Upper lobe of right lung (tissue), 1 donor: ENCODE measurements at regions not wholly inside any gene's neighbourhood (a gene's known extent, or its start where the extent isn't known, plus 50 kb on each side); places are given as distances from the start of the nearest gene placed in this dataset.

ENCODE experiments used
- ATAC-seq: fragments of 200-7000 bp; cut with Tn5 transposase; one replicate; pipeline ENCODE4 v1.9.1; 2020; ENCODE audit warnings: mild to moderate bottlenecking, moderate library complexity
- DNase-seq: peaks from one replicate; pipeline ENCODE4 v3.0.0-alpha.2; 2020
- H3K27ac ChIP-seq: fragments of 200-600 bp; one replicate; pipeline ENCODE4 v1.8.0; 2022
- H3K27me3 ChIP-seq: fragments of 200-600 bp; one replicate; pipeline ENCODE4 v1.8.0; 2022; ENCODE audit warnings: mild to moderate bottlenecking
- H3K36me3 ChIP-seq: fragments of 200-600 bp; one replicate; pipeline ENCODE4 v1.8.0; 2022
- H3K4me1 ChIP-seq: fragments of 200-600 bp; one replicate; pipeline ENCODE4 v1.8.0; 2022
- H3K4me3 ChIP-seq: fragments of 200-600 bp; one replicate; pipeline ENCODE4 v1.8.0; 2022; ENCODE audit warnings: mild to moderate bottlenecking
- H3K9me3 ChIP-seq: fragments of 200-600 bp; one replicate; pipeline ENCODE4 v1.8.0; 2022
- CTCF ChIP-seq: fragments of 200-600 bp; IDR thresholded peaks from one replicate; pipeline ENCODE4 v1.8.0; 2022; ENCODE audit warnings: antibody characterized with exemption
- intact Hi-C: fragments of 100-400 bp; cut with DNase I; formaldehyde crosslinking; loops from one replicate; pipeline ENCODE4 v1.11.0; 2022
- donor health status: DM: no; HTN: yes; CAD: no; lungs with severe emphysema.

GRCh38 chr2:8544786-8545694 is 136.8 kb upstream of the ID2 start:
- Histone ChIP-seq H3K36me3 (no peaks in the 10 kb centered on the region), H3K9me3 (no peaks in the 10 kb centered on the region), H3K27me3 (no peaks in the 10 kb centered on the region), H3K4me1 (peaks cover 33% of the 10 kb centered on the region), H3K4me3 (no peak overlapping the region), H3K27ac (peak overlapping the region; percentile 81)
- intact Hi-C loops: no loop called here
- DNase-seq (peak; percentile 89), ATAC-seq (peak; percentile 85)
- TF ChIP-seq CTCF: peak; percentile 38

- intact Hi-C loops: no loop called here
- Histone ChIP-seq H3K27ac (peak overlapping the region; percentile 60), H3K9me3 (no peaks in the 10 kb centered on the region), H3K27me3 (no peaks in the 10 kb centered on the region), H3K36me3 (no peaks in the 10 kb centered on the region), H3K4me3 (no peak overlapping the region), H3K4me1 (peaks cover 28% of the 10 kb centered on the region)
- ATAC-seq: no peak
- DNase-seq: no peak
- TF ChIP-seq CTCF: no peak
Observed at GRCh38 chr2:8545695-8546611, 135.9 kb upstream of the ID2 start.

GRCh38 chr2:8546612-8547283 is 135.1 kb upstream of the ID2 start:
- Histone ChIP-seq H3K4me1 (peaks cover 28% of the 10 kb centered on the region), H3K4me3 (no peak overlapping the region), H3K27ac (no peak overlapping the region), H3K9me3 (no peaks in the 10 kb centered on the region), H3K36me3 (no peaks in the 10 kb centered on the region), H3K27me3 (no peaks in the 10 kb centered on the region)
- intact Hi-C loops: no loop called here
- DNase-seq: peak; percentile 82
- ATAC-seq: peak; percentile 60
- TF ChIP-seq CTCF: no peak

GRCh38 chr2:8547284-8548064 is 134.4 kb upstream of the ID2 start:
- no peak for TF ChIP-seq CTCF
- Histone ChIP-seq H3K27me3 (no peaks in the 10 kb centered on the region), H3K4me1 (peaks cover 28% of the 10 kb centered on the region), H3K27ac (no peak overlapping the region), H3K9me3 (no peaks in the 10 kb centered on the region), H3K4me3 (no peak overlapping the region), H3K36me3 (no peaks in the 10 kb centered on the region)
- ATAC-seq (no peak), DNase-seq (no peak)
- intact Hi-C loops: no loop called here
